Osteocyte (in vitro differentiated cells): ENCODE measurements at regions not wholly inside any gene's neighbourhood (a gene's known extent, or its start where the extent isn't known, plus 50 kb on each side); places are given as distances from the start of the nearest gene placed in this dataset.

ENCODE experiments used
- DNase-seq: peaks from one replicate; pipeline ENCODE4 v3.0.0; 2021; ENCODE audit warnings: mixed read lengths; ENCODE audit not compliant: unreplicated experiment; ENCODE audit errors: extremely low spot score
- H3K27ac Mint-ChIP-seq: one replicate; pipeline ENCODE4 v1.8.0; 2021; ENCODE audit warnings: mild to moderate bottlenecking, mixed read lengths; ENCODE audit not compliant: unreplicated experiment
- H3K27me3 Mint-ChIP-seq: one replicate; pipeline ENCODE4 v1.8.0; 2021; ENCODE audit warnings: mixed read lengths; ENCODE audit not compliant: unreplicated experiment
- H3K36me3 Mint-ChIP-seq: one replicate; pipeline ENCODE4 v1.8.0; 2021; ENCODE audit warnings: mixed read lengths; ENCODE audit not compliant: unreplicated experiment
- H3K4me1 Mint-ChIP-seq: one replicate; pipeline ENCODE4 v1.8.0; 2021; ENCODE audit warnings: mixed read lengths; ENCODE audit not compliant: unreplicated experiment
- H3K4me3 Mint-ChIP-seq: one replicate; pipeline ENCODE4 v1.8.0; 2021; ENCODE audit warnings: mild to moderate bottlenecking, moderate library complexity, mixed read lengths; ENCODE audit not compliant: unreplicated experiment
- H3K9me3 Mint-ChIP-seq: one replicate; pipeline ENCODE4 v1.8.0; 2021; ENCODE audit warnings: mixed read lengths; ENCODE audit not compliant: unreplicated experiment
- TF ChIP-seq, protein P1 (sequence below): fragments of 200-600 bp; sonication (generic); IDR thresholded peaks from 2 replicates; pipeline ENCODE4 v1.5.0; 2021; ENCODE audit warnings: antibody characterized with exemption, mild to moderate bottlenecking, moderate library complexity

DNA sequence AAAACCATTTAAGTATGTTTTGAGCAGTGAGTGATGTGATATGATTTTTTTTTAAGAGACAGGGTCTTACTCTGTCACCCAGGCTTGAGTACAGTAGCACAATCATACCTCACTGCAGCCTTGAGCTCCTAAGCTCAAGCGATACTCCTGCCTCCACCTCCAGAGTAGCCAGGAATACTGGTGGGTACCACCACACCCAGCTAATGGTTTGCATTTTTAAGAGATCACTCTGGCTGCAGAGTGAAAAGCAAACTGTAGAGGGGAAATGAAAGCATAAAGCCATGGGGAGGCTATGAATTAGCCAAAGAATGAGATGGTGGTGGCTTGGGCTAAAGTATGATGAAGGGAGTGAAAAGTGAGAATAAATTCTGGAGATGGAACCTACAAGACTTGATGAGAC is 199.1 kb downstream of the HINT1 start:
- no peaks in the 10 kb centered on the region for H3K4me1 Mint-ChIP-seq
- TF ChIP-seq, protein P1, sequence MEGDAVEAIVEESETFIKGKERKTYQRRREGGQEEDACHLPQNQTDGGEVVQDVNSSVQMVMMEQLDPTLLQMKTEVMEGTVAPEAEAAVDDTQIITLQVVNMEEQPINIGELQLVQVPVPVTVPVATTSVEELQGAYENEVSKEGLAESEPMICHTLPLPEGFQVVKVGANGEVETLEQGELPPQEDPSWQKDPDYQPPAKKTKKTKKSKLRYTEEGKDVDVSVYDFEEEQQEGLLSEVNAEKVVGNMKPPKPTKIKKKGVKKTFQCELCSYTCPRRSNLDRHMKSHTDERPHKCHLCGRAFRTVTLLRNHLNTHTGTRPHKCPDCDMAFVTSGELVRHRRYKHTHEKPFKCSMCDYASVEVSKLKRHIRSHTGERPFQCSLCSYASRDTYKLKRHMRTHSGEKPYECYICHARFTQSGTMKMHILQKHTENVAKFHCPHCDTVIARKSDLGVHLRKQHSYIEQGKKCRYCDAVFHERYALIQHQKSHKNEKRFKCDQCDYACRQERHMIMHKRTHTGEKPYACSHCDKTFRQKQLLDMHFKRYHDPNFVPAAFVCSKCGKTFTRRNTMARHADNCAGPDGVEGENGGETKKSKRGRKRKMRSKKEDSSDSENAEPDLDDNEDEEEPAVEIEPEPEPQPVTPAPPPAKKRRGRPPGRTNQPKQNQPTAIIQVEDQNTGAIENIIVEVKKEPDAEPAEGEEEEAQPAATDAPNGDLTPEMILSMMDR = no peak
- peaks cover 2% of the 10 kb centered on the region for H3K36me3 Mint-ChIP-seq
- peaks cover 10% of the 10 kb centered on the region for H3K9me3 Mint-ChIP-seq
- H3K4me3 Mint-ChIP-seq = no peak overlapping the region
- H3K27me3 Mint-ChIP-seq = peaks cover 11% of the 10 kb centered on the region
- no peak for DNase-seq
- no peak overlapping the region for H3K27ac Mint-ChIP-seq

DNA sequence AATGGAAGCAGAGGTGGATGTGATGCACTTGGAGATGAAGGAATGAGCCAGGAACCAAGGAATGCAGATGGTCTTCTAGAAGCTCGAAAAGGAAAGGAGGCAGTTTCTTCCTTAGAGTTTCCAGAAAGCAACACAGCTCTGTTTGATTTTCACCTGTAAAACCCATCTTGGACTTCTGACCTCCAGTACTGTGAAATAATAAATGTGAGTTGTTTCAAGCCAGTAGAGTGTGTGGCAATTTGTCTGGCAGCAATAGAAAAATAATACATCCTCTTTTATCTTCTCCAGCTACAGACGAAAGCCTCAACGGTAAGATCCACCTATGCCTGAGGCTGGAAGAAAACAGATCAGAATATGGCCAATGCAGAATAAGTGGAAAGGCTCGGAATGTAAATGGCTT is 199.7 kb downstream of the HINT1 start:
- TF ChIP-seq, protein P1 = no peak
- Mint-ChIP-seq H3K4me1 (no peaks in the 10 kb centered on the region), H3K36me3 (peaks cover 2% of the 10 kb centered on the region), H3K4me3 (no peak overlapping the region), H3K27me3 (peaks cover 11% of the 10 kb centered on the region), H3K9me3 (peaks cover 14% of the 10 kb centered on the region), H3K27ac (no peak overlapping the region)
- no peak for DNase-seq

DNA sequence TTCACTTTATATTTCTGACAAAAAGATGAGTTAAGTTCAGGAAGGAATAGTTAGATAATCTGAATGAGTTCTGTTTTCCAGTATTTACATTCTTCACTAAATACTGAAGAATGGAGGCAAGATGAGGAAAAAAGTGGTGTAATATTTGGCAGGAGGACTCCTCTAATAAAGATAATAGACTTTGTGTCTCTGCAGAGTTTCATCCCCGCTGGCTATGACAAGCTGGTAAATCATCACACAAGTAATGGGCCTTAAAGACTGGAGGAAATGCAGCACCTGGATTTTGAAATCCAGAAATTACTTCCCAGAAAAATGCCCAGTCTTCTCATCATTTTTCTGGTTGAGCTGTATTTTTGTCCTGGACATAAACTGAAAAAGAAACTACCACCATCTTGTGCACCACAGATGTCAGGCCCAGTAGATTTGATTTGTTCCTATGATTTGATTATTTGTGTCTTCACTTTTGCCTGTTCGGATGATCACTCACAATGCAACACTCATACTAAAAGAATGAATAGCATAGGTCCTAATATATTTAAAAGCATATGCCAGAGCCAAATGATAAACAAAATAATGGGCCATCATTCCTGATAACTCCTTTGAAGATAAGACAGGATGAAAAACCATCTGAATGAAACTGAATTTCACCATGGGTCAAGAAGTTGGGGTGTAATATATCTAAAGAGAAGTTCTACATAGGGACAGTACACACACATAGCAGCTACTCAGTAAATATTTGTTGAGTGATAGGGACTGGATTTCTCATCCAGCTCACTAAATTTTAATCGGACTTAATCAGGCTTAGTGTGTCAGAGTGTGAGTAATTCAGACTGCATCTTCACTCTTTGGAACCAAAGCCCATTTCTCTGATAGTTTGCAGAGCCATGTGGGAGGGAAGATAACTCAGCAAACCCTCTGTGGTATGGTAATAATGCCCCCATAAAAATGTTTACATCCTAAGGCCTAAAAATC is 200.5 kb downstream of the HINT1 start:
- no peak overlapping the region for H3K27ac Mint-ChIP-seq
- H3K27me3 Mint-ChIP-seq = peaks cover 11% of the 10 kb centered on the region
- no peak for DNase-seq
- no peak overlapping the region for H3K4me3 Mint-ChIP-seq
- TF ChIP-seq, protein P1 = no peak
- no peaks in the 10 kb centered on the region for H3K4me1 Mint-ChIP-seq
- peaks cover 2% of the 10 kb centered on the region for H3K36me3 Mint-ChIP-seq
- peaks cover 19% of the 10 kb centered on the region for H3K9me3 Mint-ChIP-seq

DNA sequence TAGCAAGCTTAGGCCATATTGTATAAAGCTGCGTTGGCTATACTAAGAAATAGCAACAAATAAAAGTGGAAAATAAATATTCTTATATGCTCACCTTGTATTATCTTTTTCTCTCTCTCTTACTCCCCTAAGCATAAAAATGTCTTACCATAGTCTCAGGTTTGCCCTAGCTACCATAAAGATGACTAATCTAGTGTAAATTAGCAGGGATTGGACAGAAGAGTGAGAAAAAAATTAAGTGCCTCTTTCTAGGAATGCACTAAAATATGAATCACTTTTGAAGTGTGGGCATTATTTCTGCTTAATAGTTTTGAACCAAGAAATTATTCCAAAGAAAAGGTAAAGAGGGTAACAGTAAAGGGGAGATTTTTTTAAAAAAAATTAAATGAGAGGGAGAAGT is 201.3 kb downstream of the HINT1 start:
- TF ChIP-seq, protein P1 = no peak
- Mint-ChIP-seq H3K9me3 (peaks cover 20% of the 10 kb centered on the region), H3K27ac (no peak overlapping the region), H3K36me3 (peaks cover 2% of the 10 kb centered on the region), H3K4me1 (no peaks in the 10 kb centered on the region), H3K27me3 (peaks cover 11% of the 10 kb centered on the region), H3K4me3 (no peak overlapping the region)
- DNase-seq = no peak

DNA sequence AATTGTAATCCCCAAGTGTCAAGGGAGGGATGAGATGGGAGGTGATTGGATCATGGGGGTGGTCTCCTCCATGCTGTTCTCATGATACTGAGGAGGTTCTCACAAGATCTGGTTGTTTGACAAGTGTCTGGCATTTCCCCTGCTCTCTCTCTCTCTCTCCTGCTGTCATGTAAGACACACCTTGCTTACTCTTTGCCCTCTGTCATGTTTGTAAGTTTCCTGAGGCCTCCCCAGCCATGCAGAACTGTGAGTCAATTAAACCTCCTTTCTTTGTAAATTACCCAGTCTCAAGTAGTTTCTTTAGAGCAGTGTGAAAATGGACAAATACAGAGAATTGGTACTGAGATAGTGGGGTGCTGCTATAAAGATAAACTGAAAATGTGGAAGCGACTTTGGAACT is 207.9 kb downstream of the HINT1 start:
- H3K9me3 Mint-ChIP-seq = peaks cover 14% of the 10 kb centered on the region
- H3K36me3 Mint-ChIP-seq = peaks cover 2% of the 10 kb centered on the region
- DNase-seq = no peak
- H3K4me3 Mint-ChIP-seq = no peak overlapping the region
- TF ChIP-seq, protein P1 = no peak
- no peaks in the 10 kb centered on the region for H3K4me1 Mint-ChIP-seq
- H3K27ac Mint-ChIP-seq = no peak overlapping the region
- H3K27me3 Mint-ChIP-seq = peaks cover 4% of the 10 kb centered on the region
